HL-60 (cell line): ENCODE measurements at regions not wholly inside any gene's neighbourhood (a gene's known extent, or its start where the extent isn't known, plus 50 kb on each side); places are given as distances from the start of the nearest gene placed in this dataset.

ENCODE experiments used
- CTCF ChIP-seq: IDR thresholded peaks from one replicate; pipeline ENCODE4 v1.5.1; 2011; ENCODE audit warnings: low read length, control low read depth, inconsistent platforms; ENCODE audit not compliant: insufficient read depth
- POLR2AphosphoS5 ChIP-seq: IDR thresholded peaks from 2 replicates; pipeline ENCODE4 v1.6.1; 2012; ENCODE audit warnings: low read depth

- TF ChIP-seq CTCF, result no peak
- no peak for TF ChIP-seq POLR2AphosphoS5
Observed at GRCh38 chr14:34184126-34184525, 233.3 kb upstream of the EGLN3 start.
